Activated CD4-positive, CD25-positive, alpha-beta regulatory T cell (primary cell): ENCODE measurements at regions not wholly inside any gene's neighbourhood (a gene's known extent, or its start where the extent isn't known, plus 50 kb on each side); places are given as distances from the start of the nearest gene placed in this dataset.
A peak's percentile ranks its signal among the peaks of the same experiment; 100 is the strongest.

Source experiments
- DNase-seq, 4 experiments: peaks; one replicate each; lab custom pipeline; 2025; lab: John Stamatoyannopoulos, UW

DNA sequence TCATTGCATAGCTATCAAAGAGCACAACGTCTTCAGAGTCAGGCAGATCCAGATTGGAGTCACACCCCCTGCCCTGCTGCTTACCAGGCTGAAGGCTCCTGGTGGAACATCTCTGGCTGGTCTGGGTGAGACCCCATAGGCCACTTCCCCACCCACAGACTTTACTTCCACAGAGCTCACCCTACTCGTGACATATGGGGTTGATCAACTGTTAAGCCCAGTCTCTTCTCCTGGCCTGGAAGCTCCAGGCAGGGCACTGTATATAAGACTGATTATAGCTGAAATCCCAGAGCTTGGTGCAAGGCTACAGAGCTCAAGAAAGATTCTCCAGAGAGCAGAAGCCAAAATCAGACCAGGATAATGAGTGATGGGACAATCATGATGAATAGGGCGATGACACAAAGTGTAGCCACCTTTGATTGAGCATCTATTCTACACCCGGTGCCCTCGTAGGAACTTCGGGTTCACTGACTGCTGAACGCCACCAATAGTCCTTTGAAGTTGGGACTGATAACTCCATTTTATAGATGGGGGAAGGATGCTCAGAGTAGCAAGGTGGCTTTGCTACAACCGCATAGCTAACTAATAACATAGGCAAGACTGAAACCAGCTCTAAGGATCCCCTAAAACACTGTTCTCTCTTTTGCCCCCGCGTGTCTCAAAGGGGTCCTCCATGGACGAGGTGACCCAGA lies 287.8 kb downstream of the BCL11B start:
- DNase-seq: no peak

DNA sequence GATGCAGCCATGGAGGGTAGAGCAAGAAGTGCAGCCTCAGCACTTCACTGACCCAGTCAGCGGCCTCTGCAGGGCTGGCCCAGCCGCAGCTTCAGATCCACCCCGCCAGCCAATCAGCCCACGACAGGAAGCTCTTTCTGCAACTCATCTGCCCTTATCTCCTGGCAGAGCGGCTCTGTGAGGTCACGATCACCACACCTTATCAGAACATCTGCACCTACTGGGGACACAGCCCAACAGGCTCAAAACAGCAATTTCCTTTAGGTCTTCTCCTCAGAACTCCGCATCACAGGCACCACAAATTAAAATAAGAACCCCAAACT lies 287.3 kb downstream of the BCL11B start:
- peak; percentile 12 to 55 (median 40) for DNase-seq

DNA sequence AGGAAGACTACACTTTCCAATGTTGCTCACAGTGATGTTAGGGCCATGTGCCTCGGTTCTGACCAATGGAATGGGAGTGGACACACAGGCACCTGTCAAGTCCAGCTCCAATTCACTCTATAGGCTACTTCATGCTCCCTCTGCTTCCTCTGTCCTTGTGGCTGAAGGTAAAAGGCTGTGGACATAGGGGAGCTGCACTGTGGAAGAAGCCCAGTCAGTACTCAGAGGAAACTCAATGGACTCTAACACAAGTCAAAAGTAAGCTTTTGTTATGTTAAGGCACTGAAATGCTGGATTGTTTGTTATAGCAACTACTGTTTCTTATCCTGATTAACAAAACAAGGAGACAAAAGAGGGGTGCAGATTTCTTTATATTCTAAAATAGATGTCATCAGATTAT lies 278.2 kb downstream of the BCL11B start:
- no peak for DNase-seq

DNA sequence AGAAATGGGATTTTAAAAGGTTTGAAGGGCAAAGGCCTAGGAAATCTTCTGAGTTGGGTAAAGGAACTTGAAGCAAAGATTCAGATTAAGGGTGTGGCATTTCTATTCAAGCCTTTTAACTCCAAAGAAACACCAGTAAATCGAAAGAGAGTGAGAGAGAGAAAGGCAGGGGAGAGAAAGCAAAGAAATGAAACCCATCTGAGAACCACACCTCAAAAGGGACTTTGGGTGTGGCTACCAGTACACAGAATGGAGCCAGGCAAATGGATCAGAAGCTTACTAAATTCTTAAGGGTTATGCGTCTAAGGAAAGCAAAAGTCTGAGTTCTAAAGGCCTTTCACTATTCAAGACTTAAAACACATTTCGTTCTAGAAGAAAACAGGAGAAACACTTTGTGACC lies 277.4 kb downstream of the BCL11B start:
- no peak for DNase-seq

DNA sequence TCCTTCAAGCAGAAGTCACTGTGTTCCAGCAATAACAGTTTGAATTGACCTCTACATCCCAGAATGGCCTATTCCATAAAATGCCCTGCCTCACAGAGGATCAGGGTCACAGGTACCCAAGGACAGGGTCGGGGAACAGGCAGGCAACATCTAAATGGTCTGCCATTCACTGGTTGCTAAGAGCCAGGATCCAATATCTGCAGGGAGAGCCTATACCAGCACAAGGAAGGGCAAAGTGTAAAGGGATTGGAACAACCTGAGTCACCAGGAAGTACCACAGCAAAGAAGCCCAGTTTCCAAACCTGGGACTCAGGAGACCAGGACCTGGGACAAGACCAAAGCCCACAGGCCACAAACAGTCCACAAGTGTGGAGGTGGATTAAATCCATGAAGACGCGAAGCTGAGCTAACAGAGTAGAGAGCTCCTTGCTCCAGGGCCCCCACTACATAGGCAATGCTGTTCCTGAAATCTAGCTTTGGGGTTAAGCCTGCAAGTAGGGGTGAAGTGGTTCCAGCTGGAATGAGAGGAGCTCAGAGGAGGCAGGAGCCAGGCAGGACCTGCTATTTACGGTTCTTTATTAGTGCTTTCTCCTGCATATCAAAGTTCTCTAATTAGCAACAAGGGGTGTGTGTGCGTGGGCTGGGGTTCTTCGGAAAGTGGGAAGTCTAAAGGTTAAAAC lies 274.3 kb downstream of the BCL11B start:
- no peak for DNase-seq

DNA sequence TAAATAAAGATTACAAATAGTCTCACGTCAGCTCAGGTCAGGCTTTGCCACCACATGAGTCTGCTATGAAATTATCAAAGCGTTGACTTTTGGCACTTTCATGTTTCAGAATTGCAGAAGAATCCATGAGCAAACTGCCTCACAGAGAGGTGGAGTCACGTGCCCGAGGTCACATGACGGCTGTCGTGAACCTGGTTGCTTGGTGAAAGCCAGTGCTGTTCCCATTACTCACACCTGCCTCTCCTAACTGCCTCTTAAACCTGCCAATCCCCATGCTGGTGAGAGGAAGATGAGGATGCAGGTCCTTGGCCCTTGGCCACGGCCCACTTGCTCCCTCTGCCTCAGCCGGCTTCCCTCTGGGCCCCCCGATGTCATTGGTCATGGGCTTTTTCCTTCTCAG lies 272.7 kb downstream of the BCL11B start:
- no peak for DNase-seq

DNA sequence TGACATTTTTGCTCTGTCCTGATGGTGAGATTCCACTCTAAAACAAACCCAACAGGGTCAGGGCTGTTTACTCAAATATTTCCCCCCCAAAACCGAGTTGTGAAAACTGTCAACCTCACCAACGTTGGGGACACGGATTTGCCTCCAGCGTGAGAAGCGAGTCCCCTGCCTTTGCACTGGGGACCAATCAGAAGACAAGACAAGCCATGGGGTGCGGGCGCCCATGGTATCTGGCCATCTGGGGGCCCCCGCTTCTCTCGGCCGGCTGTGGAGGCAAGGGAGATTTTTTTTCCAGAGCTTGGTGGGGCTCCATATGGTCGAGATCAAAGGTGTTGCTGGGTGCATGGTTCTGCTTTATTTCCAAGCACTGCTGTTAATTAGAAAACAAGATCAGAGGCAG lies 272.1 kb downstream of the BCL11B start:
- no peak for DNase-seq

DNA sequence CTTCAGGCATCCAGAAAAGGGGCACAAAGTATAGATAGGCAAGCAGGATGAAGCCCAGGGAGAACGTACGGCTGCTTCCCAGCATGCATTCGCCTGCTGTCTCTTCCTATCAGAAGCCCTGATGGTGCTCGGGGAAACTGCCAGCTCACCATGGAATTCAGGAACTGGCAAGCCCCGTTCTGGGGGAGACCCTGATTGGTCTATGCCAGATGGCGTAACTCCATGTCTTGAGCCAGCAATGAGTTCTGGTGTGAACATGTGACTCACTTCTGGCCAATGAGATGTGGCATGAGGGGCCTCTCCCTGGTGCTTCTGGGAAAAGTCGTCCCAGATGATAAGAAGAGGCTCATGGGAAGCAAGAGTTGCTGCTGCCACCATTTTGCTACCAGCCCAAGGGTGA lies 270.8 kb downstream of the BCL11B start:
- DNase-seq: no peak

DNA sequence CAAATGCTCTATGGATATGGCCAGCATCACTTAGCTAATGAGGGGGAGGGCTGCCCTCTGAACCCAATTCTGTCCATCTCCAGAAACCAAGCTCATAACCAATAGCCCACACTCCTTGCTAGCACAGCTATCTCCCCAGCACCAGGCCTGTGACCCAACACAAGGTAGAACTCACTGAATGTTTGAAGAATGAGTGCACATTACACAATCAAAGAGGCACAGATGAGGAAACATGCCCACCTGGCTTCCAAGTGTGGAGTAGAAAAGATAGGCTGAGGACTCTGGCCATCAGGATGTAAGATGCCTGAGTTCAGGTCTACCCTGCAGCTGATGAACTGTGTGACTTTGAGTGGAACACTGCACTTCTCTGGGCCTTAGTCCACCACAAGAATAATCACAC lies 268.4 kb downstream of the BCL11B start:
- no peak for DNase-seq

DNA sequence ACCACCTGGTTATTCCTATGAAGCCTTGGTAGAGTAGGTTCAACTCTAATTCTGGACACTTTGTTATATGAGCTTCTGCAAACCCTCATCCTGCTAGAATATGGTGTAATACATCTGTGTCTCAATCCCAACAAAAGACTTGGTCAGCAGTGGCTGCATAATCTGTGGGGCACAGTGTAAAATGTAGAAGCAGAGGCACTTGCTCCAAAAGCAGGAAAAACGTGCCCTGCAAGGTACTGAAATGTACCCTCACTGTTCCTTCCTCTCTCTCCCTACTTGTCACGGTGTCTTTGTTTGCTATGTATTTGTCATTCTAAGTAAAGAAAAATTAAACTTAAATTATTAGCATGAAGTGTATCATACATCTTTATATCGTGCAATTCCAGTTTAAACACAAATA lies 267.9 kb downstream of the BCL11B start:
- no peak for DNase-seq

DNA sequence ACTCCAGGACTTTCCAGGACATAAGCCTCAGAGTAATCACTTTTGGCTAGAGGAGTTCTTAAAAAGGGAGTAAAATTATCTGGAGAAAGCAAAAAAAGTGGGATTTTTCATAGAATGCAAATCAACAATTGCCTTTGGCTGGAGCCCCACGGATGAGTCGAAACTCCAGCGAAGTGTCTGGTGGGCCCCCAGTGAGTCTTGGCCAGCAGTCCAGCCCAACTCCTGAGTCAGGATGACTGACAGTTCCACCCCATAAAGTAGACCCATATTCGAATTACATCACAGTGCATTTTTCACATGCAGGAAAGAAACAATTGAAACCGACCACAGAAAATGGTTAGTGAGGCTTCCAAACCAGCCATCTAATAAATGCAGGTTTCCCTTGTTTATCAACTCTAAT lies 265.7 kb downstream of the BCL11B start:
- DNase-seq: no peak

DNA sequence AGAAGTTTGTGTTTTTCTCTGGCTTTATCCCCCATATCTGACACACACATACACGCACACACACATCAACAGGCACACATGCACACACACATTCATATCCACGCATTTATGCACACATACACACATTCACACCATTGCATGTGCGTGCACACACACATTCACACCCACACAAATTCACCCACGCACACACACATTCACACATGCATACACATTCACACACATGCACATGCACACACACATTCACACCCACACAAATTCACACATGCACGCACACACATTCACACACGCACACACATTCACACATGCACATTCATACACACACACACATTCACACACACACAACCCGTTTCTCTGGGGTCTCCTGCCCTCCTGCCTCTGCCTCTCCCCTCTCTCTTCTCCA lies 264.2 kb downstream of the BCL11B start:
- DNase-seq: no peak

DNA sequence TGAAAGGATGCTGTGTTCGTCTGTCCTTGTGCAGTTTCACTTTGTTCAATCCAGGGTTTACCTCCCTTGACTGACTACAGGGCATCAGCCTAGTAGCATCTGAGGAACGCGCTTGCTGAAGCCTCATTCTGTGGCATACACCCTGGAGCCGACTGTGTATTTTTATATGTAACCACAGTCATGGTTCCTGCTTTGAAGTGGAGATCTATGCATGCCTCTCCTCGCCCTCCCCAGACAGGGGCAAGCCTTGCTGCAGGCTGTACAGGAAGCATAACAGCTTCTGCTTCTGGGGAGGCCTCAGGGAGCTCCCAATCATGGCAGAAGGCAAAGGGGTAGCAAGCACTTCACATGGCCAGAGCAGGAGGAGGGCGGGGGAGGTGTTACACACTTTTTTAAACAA lies 262.1 kb downstream of the BCL11B start:
- no peak for DNase-seq

DNA sequence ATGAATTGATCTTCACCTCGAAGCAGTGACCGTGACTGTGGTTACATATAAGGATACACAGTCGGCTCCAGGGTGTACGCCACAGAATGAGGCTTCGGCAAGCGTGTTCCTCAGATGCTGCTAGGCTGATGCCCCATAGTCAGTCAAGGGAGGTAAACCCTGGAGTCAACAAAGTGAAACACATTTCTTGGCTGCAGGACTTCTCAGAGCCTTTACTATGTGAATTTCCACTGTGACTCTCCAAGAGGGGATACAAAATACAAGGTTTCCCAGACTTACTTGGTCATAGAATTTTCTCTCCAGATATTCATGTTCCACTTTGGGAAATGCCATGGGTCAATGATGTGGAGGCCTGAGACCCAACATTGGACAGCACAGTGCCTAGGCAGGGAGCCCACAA lies 260.6 kb downstream of the BCL11B start:
- no peak for DNase-seq

DNA sequence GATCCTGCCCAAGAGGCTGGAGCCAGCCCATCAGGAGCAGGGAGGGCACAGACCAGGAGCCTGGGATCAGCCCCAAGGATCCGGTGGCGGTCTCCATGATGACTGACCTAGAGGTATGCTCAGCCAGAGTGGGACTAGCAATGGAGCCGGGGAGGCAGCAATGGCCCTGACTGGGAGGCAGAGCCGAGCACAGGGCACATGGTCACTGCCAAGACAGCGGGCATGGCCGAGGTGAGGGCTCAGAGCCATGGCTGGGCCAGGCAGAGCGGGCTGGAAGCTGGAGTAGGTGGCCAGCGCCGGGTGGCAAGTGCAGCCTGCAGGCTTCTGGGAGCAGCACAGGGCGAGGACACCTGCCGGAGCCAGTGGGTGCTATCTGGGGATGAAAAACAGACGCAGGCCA lies 259.3 kb downstream of the BCL11B start:
- no peak for DNase-seq

DNA sequence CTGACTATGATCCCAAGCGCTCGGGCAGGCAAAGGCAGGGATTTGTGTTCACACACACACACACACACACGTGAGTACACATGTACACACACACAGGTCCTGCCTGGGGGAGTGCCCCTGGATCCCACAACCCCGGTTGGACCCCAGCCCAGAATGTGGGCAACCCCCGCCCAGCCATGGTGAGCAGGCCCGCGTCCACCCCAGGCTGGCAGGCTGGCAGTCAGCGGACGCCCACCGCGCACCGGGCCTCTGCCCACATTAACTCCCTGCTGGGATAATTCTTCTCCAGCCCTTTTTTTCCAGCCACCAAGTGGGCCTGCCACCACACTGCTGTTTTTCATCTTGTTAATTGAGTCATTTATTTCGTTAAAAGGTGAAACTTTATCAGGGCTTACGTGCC lies 256.2 kb downstream of the BCL11B start:
- DNase-seq: no peak

DNA sequence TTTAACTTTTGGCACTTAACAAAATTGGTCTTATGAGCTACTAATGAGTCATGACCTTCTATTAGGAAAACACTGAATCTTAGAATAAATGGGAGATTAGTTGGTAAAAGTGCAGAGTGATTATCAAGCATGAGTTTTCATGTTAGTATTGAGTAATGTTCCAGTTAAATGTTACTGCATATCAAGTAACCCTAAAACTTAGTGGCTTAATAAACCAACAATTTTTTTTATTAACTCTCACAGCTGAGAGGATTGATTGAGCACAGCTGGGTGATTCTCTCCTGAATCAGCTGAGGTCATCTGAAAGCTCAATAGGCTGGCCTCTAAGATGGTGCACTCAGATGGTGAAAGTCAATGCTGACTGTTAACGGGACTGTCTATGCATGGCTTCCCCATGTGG lies 248.6 kb downstream of the BCL11B start:
- DNase-seq: no peak

DNA sequence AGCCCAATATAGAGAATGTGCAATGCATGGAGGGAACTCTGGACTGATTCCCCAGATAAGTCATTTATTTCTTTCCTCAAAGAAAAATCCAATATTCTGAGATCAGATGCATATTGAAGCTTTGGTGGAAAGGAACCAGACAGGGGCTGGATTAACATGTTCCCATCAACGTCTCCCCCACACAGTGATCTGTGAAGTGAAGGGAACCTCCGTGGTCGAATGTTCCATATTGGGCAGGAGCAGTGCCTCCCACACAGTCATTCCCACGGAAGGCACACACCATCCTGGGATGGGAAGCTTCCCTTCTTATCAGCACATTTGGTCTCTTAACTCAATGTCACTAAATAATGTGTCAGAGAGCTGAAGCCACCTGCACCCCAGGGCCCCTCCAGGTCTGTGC lies 247.1 kb downstream of the BCL11B start:
- no peak for DNase-seq

DNA sequence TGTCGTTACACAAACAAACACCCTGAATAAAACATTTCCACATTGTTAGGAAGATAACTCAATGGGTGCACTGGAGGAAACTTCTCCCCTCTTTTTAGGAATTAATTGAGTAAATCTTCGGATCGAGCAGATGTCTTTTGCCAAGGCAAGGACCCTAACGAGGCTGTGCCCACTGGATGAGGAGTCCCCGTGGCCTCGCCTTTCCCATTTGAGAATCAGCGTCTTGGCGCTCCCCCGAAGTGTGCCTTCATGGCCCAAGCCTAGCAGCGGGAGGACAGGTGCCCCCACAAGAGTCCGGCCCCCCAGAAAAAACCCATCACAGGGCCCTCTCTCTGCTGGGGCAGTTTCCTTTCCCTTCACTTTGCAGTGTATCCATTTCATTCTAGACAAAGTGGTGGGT lies 246.6 kb downstream of the BCL11B start:
- DNase-seq: no peak

DNA sequence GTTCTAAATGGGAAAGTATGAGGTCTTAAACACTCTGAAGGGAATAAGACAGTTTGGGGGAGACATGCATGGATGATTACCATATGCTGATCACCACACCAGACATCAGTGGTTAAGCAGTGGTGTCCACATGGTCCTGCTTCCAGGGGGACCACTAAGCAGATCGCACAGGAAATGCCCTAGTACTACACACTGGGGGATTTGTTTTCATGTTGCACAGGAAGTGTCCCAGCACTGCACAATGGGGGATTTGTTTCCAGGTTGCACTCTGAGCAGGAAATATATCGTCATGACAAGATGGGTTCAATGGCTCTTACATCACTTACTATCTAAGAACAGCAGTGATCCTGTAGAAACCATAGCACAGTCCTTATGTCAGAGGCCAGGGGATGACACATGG lies 245.5 kb downstream of the BCL11B start:
- DNase-seq: no peak

DNA sequence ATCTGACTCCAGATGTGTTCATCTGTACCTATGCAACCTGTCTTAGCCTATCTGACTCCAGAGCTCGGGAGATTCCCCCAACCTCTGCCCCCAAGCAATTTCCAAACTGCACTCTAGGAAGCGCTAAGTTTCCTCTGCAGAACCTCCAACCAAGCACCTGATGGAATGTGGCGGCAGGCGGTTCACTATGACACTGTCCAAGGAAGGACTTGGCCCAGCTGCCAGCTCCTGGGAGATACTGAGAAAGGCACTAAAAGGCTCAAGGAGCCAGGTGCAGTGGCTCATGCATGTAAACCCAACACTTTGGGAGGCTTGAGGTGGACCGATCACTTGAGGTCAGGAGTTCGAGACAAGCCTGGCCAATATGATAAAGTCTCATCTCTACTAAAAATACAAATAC lies 244.0 kb downstream of the BCL11B start:
- no peak for DNase-seq

DNA sequence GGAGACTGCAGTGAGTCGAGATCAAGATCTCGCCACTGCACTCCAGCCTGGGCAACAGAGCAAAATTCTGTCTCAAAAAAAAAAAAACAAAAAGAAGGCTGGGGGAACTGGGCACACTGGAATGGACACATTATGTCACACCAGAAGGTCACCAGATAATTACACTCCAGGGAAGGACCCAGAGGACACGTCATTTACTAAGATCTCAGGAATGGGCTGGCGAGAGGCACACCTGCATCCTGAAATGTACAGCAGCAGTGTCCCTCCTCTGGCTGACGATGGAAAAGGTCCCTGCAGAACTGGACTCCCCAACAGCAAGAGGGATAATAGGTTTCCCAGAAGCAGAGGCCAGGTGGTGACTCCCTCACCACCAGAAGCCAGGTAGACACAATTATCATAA lies 243.5 kb downstream of the BCL11B start:
- DNase-seq: no peak

DNA sequence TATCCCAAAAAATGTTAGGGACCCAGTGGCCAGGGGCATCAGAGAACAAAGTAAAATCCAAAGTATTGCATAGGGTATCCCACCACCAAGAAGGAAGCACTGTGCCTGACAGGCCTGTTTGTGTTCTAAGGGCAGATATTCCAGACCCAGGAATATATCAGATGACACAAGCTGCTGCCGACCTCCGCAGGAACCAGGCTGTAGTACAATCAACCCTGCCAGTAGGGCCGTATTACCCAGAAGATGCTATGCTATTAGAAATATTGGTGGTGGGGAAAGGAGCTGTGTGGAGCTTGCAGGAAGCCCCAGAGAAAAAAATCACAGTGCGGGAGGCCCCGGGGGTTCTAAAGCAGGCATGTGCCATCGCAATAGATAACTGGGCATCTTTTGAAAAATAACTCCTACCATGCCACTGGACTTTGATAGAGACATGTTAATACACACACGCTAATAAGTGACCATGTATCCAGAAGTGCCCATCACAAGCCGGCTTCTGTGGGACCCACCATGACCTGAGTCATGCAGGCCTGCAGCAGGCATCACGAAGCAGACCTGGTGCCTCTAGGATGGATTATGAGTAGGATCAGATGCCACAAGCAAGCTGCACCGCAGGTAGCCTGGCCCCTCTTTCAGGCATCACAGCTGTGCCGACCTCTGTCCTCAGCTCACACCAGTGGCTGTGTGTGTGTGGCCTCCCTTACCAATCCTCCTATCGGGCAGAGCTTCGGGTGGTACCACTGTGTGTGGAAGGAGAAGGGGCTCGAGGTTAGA lies 242.7 kb downstream of the BCL11B start:
- no peak for DNase-seq

DNA sequence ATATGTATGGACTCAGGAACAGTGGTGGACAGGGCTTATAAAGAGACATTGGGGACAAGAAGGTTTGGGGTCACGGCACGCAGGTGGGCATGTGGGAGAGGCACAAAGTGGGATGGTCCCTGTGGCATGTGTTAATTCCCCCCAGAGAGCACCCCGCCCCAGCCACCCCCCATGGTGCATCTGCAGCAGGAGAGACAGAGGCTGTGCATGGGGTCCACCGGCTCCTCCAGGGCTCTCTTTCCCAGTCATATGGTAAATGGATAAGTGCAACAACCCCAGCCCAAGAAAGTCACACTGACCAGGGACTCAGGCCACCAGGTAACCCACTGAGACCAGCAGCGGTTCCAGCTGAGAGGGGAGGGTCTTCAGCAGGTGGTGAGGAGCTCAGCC lies 242.1 kb downstream of the BCL11B start:
- no peak for DNase-seq
